HG03460 (cell line): ENCODE measurements at regions not wholly inside any gene's neighbourhood (a gene's known extent, or its start where the extent isn't known, plus 50 kb on each side); places are given as distances from the start of the nearest gene placed in this dataset.

Source experiments
- ATAC-seq: cut with Tn5 transposase; IDR thresholded peaks from one replicate; pipeline ENCODE4 v1.9.1; 2021; ENCODE audit not compliant: unreplicated experiment

GRCh38 chr16:86681757-86682106 is 103.4 kb downstream of the FOXL1 start:
- no peak for ATAC-seq

GRCh38 chr16:86682219-86682904 is 104.0 kb downstream of the FOXL1 start:
- ATAC-seq = no peak

- no peak for ATAC-seq
Observed at GRCh38 chr16:86683441-86684194, 105.3 kb downstream of the FOXL1 start.

GRCh38 chr16:86685076-86685475 is 106.7 kb downstream of the FOXL1 start:
- ATAC-seq = no peak

GRCh38 chr16:86690970-86691369 is 112.6 kb downstream of the FOXL1 start:
- no peak for ATAC-seq

- no peak for ATAC-seq
Observed at GRCh38 chr16:86692426-86692825, 114.1 kb downstream of the FOXL1 start.

- no peak for ATAC-seq
Observed at GRCh38 chr16:86693033-86693432, 114.7 kb downstream of the FOXL1 start.

- no peak for ATAC-seq
Observed at GRCh38 chr16:86697715-86698114, 119.4 kb downstream of the FOXL1 start.

GRCh38 chr16:86700046-86700945 is 121.9 kb downstream of the FOXL1 start:
- ATAC-seq = no peak

- ATAC-seq = no peak
Observed at GRCh38 chr16:86701286-86701975, 123.1 kb downstream of the FOXL1 start.

- no peak for ATAC-seq
Observed at GRCh38 chr16:86702824-86703588, 124.7 kb downstream of the FOXL1 start.

- no peak for ATAC-seq
Observed at GRCh38 chr16:86704516-86704915, 126.2 kb downstream of the FOXL1 start.

- no peak for ATAC-seq
Observed at GRCh38 chr16:86706726-86707125, 128.4 kb downstream of the FOXL1 start.

- no peak for ATAC-seq
Observed at GRCh38 chr16:86707171-86707570, 128.8 kb downstream of the FOXL1 start.

GRCh38 chr16:86707581-86707980 is 129.2 kb downstream of the FOXL1 start:
- no peak for ATAC-seq

GRCh38 chr16:86708431-86708830 is 130.1 kb downstream of the FOXL1 start:
- no peak for ATAC-seq

GRCh38 chr16:86709103-86709502 is 130.8 kb downstream of the FOXL1 start:
- ATAC-seq = no peak

GRCh38 chr16:86709902-86710601 is 131.7 kb downstream of the FOXL1 start:
- ATAC-seq = no peak

GRCh38 chr16:86710602-86710950 is 132.2 kb downstream of the FOXL1 start:
- no peak for ATAC-seq
